D721Med (cell line): ENCODE measurements at regions not wholly inside any gene's neighbourhood (a gene's known extent, or its start where the extent isn't known, plus 50 kb on each side); places are given as distances from the start of the nearest gene placed in this dataset.

ENCODE experiments used
- DNase-seq: peaks from one replicate; pipeline ENCODE4 v3.0.0; 2011; ENCODE audit warnings: low spot score; ENCODE audit not compliant: insufficient read length
- FAIRE-seq: peaks from 2 replicates; lab custom pipeline; 2011; peaks lifted over from hg19 to GRCh38; lab: Jason Lieb, UNC
- CTCF ChIP-seq: IDR thresholded peaks from 2 replicates; pipeline ENCODE4 v1.5.1; 2012; ENCODE audit warnings: mild to moderate bottlenecking, control low read depth; ENCODE audit not compliant: insufficient read depth; ENCODE audit errors: missing control alignments

DNA sequence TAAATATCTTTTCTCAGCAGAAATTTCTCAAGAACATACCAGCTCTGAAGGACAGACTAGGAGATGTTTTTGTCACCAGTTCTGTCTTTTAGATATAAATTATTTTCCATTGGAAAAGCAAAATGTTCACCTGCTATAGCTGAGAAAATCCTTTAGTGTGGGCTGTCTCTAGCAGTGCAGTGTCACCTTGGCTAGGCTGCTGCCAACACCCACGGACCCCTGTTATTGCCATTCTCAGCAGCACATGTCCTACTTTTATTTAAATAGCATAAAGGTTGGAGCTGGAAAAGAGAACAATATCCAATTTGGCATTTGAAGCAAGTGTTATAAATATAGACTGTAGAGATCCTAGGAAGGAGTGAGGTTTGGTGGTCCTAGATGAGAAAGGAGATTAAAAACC, 156.4 kb downstream of the TPH2 start:
- TF ChIP-seq CTCF, result no peak
- no peak for FAIRE-seq
- DNase-seq, result no peak

GRCh38 chr12:72098622-72099021, 160.0 kb downstream of the TPH2 start:
- no peak for DNase-seq
- no peak for FAIRE-seq
- TF ChIP-seq CTCF, result no peak

DNA sequence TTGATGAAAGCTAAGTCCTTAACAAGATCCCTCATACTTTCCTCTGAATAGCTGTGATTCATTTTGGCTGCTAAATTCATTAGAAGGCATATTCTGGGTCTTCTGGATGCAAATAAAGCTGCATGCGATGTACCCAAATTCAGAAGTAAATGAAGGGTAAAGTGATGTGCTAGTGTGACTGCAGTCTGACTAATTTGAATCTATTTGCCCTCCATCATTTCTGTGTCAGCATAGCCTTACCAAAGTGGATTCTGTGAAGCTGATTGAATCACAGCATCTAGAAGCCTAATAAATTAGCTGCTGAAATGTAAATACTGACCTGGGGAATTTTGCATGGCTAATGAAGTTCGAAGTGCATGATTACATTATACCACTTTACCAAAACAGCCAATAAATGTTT, 162.2 kb downstream of the TPH2 start:
- TF ChIP-seq CTCF, result no peak
- FAIRE-seq, result no peak
- no peak for DNase-seq

DNA sequence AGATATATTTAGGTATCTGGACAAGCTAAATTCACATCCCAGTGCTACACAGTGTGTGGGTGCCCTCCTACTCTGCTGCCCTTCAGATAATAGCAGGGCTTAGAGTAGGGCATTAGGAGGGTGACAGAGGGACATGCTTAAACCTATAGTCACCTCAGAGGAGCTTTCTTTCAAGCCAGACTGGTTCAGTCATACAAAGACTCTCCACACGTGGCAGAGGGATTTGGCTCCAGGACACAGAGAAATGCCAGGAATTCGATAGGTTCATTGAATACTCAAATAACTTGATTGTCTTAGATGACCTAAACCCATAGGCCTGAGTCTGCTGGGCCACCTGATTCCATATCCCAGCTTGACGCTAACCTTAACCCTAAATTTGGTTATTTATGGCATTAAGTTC, 163.5 kb downstream of the TPH2 start:
- FAIRE-seq (no peak), DNase-seq (no peak)
- no peak for TF ChIP-seq CTCF

DNA sequence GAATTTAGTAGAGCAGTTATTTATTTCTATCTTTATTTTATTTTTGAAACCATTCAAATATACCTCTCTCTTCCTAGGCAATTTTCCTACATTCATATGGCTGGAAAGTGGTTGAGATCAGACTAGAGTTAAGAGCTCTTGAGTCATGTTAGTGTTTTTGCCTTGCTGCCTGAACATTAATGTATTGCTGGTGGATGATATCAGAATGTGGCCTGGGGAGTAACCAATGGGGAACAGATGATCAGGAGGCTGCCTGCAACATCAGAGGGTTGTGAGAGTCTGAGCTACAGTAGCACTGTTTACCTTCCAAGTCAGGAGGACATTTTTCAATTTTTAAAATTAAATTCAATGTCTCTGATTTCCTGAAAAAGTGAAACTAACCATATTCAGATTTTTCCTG, 166.3 kb upstream of the TRHDE start:
- DNase-seq, result no peak
- no peak for FAIRE-seq
- no peak for TF ChIP-seq CTCF

- no peak for DNase-seq
- no peak for TF ChIP-seq CTCF
- no peak for FAIRE-seq
These were observed 161.1 kb upstream of the TRHDE start for GRCh38 chr12:72110937-72111650.

DNA sequence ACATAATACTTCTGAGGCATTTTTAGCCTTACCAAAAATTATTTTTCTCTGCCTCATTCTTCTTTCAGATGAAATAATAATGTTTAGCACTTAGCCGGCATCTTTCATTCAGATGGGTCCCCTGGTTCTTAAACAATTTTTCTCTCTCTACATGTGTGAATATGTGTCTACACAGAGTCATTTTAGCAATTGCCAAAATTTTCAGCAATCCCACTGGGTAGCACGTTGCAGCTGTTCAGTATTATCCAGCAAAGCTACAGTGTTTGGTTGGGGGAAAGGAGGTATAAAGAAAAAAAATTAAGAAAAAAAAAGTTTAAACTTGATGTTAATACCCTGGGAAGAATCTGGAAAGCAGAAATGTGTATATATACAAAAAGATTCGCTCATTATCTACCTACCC, 160.5 kb upstream of the TRHDE start:
- no peak for DNase-seq
- no peak for FAIRE-seq
- TF ChIP-seq CTCF, result no peak
